ENCODE measurements at regions not wholly inside any gene's neighbourhood (a gene's known extent, or its start where the extent isn't known, plus 50 kb on each side); places are given as distances from the start of the nearest gene placed in this dataset.

- DNase-seq (ENCODE audit: low read depth in 3 of 3), result no peak
These were observed 347.9 kb downstream of the SEC14L1 start for GRCh38 chr17:77488531-77489238.

- DNase-seq (ENCODE audit: low read depth in 3 of 3), result no peak
These were observed 348.6 kb downstream of the SEC14L1 start for GRCh38 chr17:77489239-77489892.

GRCh38 chr17:77489893-77490255, 349.1 kb downstream of the SEC14L1 start:
- no peak for DNase-seq (ENCODE audit: low read depth in 3 of 3)

- DNase-seq (ENCODE audit: low read depth in 3 of 3), result no peak
These were observed 349.8 kb downstream of the SEC14L1 start for GRCh38 chr17:77490361-77491183.

- DNase-seq (ENCODE audit: low read depth in 3 of 3), result no peak
These were observed 351.2 kb downstream of the SEC14L1 start for GRCh38 chr17:77491921-77492445.

- no peak for DNase-seq (ENCODE audit: low read depth in 3 of 3)
These were observed 351.9 kb downstream of the SEC14L1 start for GRCh38 chr17:77492446-77493237.

GRCh38 chr17:77493238-77493820, 352.6 kb downstream of the SEC14L1 start:
- DNase-seq (ENCODE audit: low read depth in 3 of 3), result no peak

- no peak for DNase-seq (ENCODE audit: low read depth in 3 of 3)
These were observed 353.3 kb downstream of the SEC14L1 start for GRCh38 chr17:77493901-77494663.

- DNase-seq (ENCODE audit: low read depth in 3 of 3), result peak; percentile 54 to 64 (median 61)
These were observed 354.1 kb downstream of the SEC14L1 start for GRCh38 chr17:77494664-77495435.

- DNase-seq (ENCODE audit: low read depth in 3 of 3), result no peak
These were observed 354.8 kb downstream of the SEC14L1 start for GRCh38 chr17:77495575-77495974.

GRCh38 chr17:77496401-77496801, 355.6 kb downstream of the SEC14L1 start:
- no peak for DNase-seq (ENCODE audit: low read depth in 3 of 3)

- DNase-seq (ENCODE audit: low read depth in 3 of 3), result no peak
These were observed 356.2 kb downstream of the SEC14L1 start for GRCh38 chr17:77496831-77497577.

- DNase-seq (ENCODE audit: low read depth in 3 of 3), result no peak
These were observed 356.8 kb downstream of the SEC14L1 start for GRCh38 chr17:77497578-77497934.

GRCh38 chr17:77498091-77498741, 357.4 kb downstream of the SEC14L1 start:
- DNase-seq (ENCODE audit: low read depth in 3 of 3), result no peak

- no peak for DNase-seq (ENCODE audit: low read depth in 3 of 3)
These were observed 358.3 kb downstream of the SEC14L1 start for GRCh38 chr17:77498791-77499698.

- no peak for DNase-seq (ENCODE audit: low read depth in 3 of 3)
These were observed 359.1 kb downstream of the SEC14L1 start for GRCh38 chr17:77499699-77500435.

- peak in 1 of 3 donors; percentile 40 for DNase-seq (ENCODE audit: low read depth in 3 of 3)
These were observed 360.4 kb downstream of the SEC14L1 start for GRCh38 chr17:77501101-77501566.

All from stimulated activated CD4-positive, alpha-beta T cell treated with anti-CD3 and anti-CD28 coated beads, TNF-alpha, amount 100 ng/mL, for 48 hours (primary cell).